ENCODE measurements at regions not wholly inside any gene's neighbourhood (a gene's known extent, or its start where the extent isn't known, plus 50 kb on each side); places are given as distances from the start of the nearest gene placed in this dataset.

GRCh38 chr2:37833423-37833822 is 91.7 kb upstream of the RMDN2 start:
- no peaks in the 10 kb centered on the region for H3K9me3 ChIP-seq
- no peak for DNase-seq
- intact Hi-C loops (cut with DNase I; ENCODE audit: low total_unique reads) = loop anchor here (2.0 kb wide), 1 partner anchor 419 kb away; no protein-coding TSS in a partner anchor
- TF ChIP-seq, protein P1, sequence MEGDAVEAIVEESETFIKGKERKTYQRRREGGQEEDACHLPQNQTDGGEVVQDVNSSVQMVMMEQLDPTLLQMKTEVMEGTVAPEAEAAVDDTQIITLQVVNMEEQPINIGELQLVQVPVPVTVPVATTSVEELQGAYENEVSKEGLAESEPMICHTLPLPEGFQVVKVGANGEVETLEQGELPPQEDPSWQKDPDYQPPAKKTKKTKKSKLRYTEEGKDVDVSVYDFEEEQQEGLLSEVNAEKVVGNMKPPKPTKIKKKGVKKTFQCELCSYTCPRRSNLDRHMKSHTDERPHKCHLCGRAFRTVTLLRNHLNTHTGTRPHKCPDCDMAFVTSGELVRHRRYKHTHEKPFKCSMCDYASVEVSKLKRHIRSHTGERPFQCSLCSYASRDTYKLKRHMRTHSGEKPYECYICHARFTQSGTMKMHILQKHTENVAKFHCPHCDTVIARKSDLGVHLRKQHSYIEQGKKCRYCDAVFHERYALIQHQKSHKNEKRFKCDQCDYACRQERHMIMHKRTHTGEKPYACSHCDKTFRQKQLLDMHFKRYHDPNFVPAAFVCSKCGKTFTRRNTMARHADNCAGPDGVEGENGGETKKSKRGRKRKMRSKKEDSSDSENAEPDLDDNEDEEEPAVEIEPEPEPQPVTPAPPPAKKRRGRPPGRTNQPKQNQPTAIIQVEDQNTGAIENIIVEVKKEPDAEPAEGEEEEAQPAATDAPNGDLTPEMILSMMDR (IDR thresholded peaks at IDR 0.05) = no peak
- H3K27me3 ChIP-seq = no peaks in the 10 kb centered on the region
- H3K4me1 ChIP-seq = peaks cover 0 to 31% (median 19%) of the 10 kb centered on the region in 4 donors
- no peak overlapping the region for H3K27ac ChIP-seq
- no peaks in the 10 kb centered on the region for H3K36me3 ChIP-seq
- H3K4me3 ChIP-seq = no peak overlapping the region

DNA sequence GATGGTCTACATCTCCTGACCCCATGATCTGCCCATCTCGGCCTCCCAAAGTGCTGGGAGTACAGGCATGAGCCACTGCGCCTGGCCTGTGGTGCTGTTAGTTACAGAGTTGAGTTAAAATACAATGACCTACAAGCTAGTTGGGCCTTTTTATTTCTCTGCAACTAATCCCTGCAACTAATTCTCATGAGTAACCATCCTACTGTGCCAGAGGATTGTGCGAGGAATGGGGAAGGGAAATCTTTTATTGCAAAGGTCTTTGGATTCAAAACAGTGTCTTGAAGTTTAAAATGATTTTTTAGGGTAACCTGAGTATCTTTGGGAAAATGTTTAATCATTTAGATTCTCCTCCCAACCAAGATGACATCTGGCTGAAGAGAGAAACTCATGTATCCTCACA is 88.8 kb upstream of the RMDN2 start:
- H3K4me1 ChIP-seq = peaks cover 0 to 3% (median 0%) of the 10 kb centered on the region in 4 donors
- no peaks in the 10 kb centered on the region for H3K9me3 ChIP-seq
- H3K27me3 ChIP-seq = no peaks in the 10 kb centered on the region
- no peaks in the 10 kb centered on the region for H3K36me3 ChIP-seq
- TF ChIP-seq, protein P1 (IDR thresholded peaks at IDR 0.05) = no peak
- no peak for DNase-seq
- H3K4me3 ChIP-seq = no peak overlapping the region
- intact Hi-C loops (cut with DNase I; ENCODE audit: low total_unique reads) = loop anchor here (5.0 kb wide), 1 partner anchor 444 kb away; no protein-coding TSS in a partner anchor
- H3K27ac ChIP-seq = no peak overlapping the region

- DNase-seq = no peak
- Histone ChIP-seq H3K27me3 (no peaks in the 10 kb centered on the region), H3K9me3 (no peaks in the 10 kb centered on the region), H3K36me3 (no peaks in the 10 kb centered on the region), H3K4me3 (no peak overlapping the region), H3K4me1 (no peaks in the 10 kb centered on the region), H3K27ac (no peak overlapping the region)
- TF ChIP-seq, protein P1 (IDR thresholded peaks at IDR 0.05) = no peak
- intact Hi-C loops (cut with DNase I; ENCODE audit: low total_unique reads) = loop anchor here (5.0 kb wide), 1 partner anchor 444 kb away; no protein-coding TSS in a partner anchor
These were observed 88.4 kb upstream of the RMDN2 start for GRCh38 chr2:37836711-37837110.

- H3K4me3 ChIP-seq = no peak overlapping the region
- H3K9me3 ChIP-seq = no peaks in the 10 kb centered on the region
- no peaks in the 10 kb centered on the region for H3K36me3 ChIP-seq
- TF ChIP-seq, protein P1 (IDR thresholded peaks at IDR 0.05) = no peak
- DNase-seq = no peak
- H3K27me3 ChIP-seq = no peaks in the 10 kb centered on the region
- intact Hi-C loops (cut with DNase I; ENCODE audit: low total_unique reads) = loop anchor here (5.0 kb wide), 1 partner anchor 445 kb away; no protein-coding TSS in a partner anchor
- H3K4me1 ChIP-seq = no peaks in the 10 kb centered on the region
- no peak overlapping the region for H3K27ac ChIP-seq
These were observed 87.3 kb upstream of the RMDN2 start for GRCh38 chr2:37837628-37838328.

- H3K9me3 ChIP-seq = no peaks in the 10 kb centered on the region
- intact Hi-C loops (cut with DNase I; ENCODE audit: low total_unique reads) = loop anchor here (5.0 kb wide), 1 partner anchor 446 kb away; no protein-coding TSS in a partner anchor
- no peak overlapping the region for H3K4me3 ChIP-seq
- TF ChIP-seq, protein P1 (IDR thresholded peaks at IDR 0.05) = no peak
- DNase-seq = no peak
- H3K36me3 ChIP-seq = no peaks in the 10 kb centered on the region
- H3K4me1 ChIP-seq = no peaks in the 10 kb centered on the region
- no peak overlapping the region for H3K27ac ChIP-seq
- no peaks in the 10 kb centered on the region for H3K27me3 ChIP-seq
These were observed 86.4 kb upstream of the RMDN2 start for GRCh38 chr2:37838541-37839167.
